ENCODE measurements at regions not wholly inside any gene's neighbourhood (a gene's known extent, or its start where the extent isn't known, plus 50 kb on each side); places are given as distances from the start of the nearest gene placed in this dataset.

GRCh38 chr10:79007421-79008319 is 61.1 kb upstream of the ZMIZ1 start:
- DNase-seq (no peak), ATAC-seq (replicated peaks in 1 of 2) (no peak)
- Mint-ChIP-seq H3K4me1 (ENCODE audit: low read depth) (peaks cover 9% of the 10 kb centered on the region), H3K27me3 (ENCODE audit: low read depth) (no peaks in the 10 kb centered on the region), H3K9me3 (no peaks in the 10 kb centered on the region), H3K27ac (no peak overlapping the region), H3K36me3 (ENCODE audit: insufficient read depth in 2 of 2) (no peaks in the 10 kb centered on the region), H3K4me3 (no peak overlapping the region)

GRCh38 chr10:79009145-79009544 is 59.6 kb upstream of the ZMIZ1 start:
- Mint-ChIP-seq H3K4me1 (ENCODE audit: low read depth) (peaks cover 8% of the 10 kb centered on the region), H3K9me3 (no peaks in the 10 kb centered on the region), H3K27me3 (ENCODE audit: low read depth) (no peaks in the 10 kb centered on the region), H3K4me3 (no peak overlapping the region), H3K27ac (no peak overlapping the region), H3K36me3 (ENCODE audit: insufficient read depth in 2 of 2) (no peaks in the 10 kb centered on the region)
- ATAC-seq (replicated peaks in 1 of 2) = no peak
- no peak for DNase-seq

GRCh38 chr10:79012567-79012966 is 56.2 kb upstream of the ZMIZ1 start:
- DNase-seq = no peak
- no peaks in the 10 kb centered on the region for H3K27me3 Mint-ChIP-seq (ENCODE audit: low read depth)
- no peak for ATAC-seq (replicated peaks in 1 of 2)
- H3K36me3 Mint-ChIP-seq (ENCODE audit: insufficient read depth in 2 of 2) = no peaks in the 10 kb centered on the region
- H3K9me3 Mint-ChIP-seq = peaks cover 0 to under 1% of the 10 kb centered on the region in 2 donors
- H3K4me3 Mint-ChIP-seq = no peak overlapping the region
- no peaks in the 10 kb centered on the region for H3K4me1 Mint-ChIP-seq (ENCODE audit: low read depth)
- H3K27ac Mint-ChIP-seq = no peak overlapping the region

- ATAC-seq (replicated peaks in 1 of 2) (no peak), DNase-seq (no peak)
- H3K9me3 Mint-ChIP-seq = peaks cover 0 to 1% of the 10 kb centered on the region in 2 donors
- H3K27me3 Mint-ChIP-seq (ENCODE audit: low read depth) = no peaks in the 10 kb centered on the region
- no peaks in the 10 kb centered on the region for H3K36me3 Mint-ChIP-seq (ENCODE audit: insufficient read depth in 2 of 2)
- H3K4me3 Mint-ChIP-seq = no peak overlapping the region
- no peaks in the 10 kb centered on the region for H3K4me1 Mint-ChIP-seq (ENCODE audit: low read depth)
- H3K27ac Mint-ChIP-seq = no peak overlapping the region
Observed at GRCh38 chr10:79013406-79013987, 55.3 kb upstream of the ZMIZ1 start.

- no peaks in the 10 kb centered on the region for H3K27me3 Mint-ChIP-seq (ENCODE audit: low read depth)
- no peak for ATAC-seq (replicated peaks in 1 of 2)
- H3K4me3 Mint-ChIP-seq = no peak overlapping the region
Observed at GRCh38 chr10:79014796-79015195, 54.0 kb upstream of the ZMIZ1 start.

GRCh38 chr10:79017882-79018520 is 50.8 kb upstream of the ZMIZ1 start:
- H3K4me3 Mint-ChIP-seq = no peak overlapping the region
- H3K9me3 Mint-ChIP-seq = peaks cover 0 to 1% of the 10 kb centered on the region in 2 donors

More at GRCh38 chr10:79014796-79015195, 54.0 kb upstream of the ZMIZ1 start:
- Mint-ChIP-seq H3K36me3 (ENCODE audit: insufficient read depth in 2 of 2) (no peaks in the 10 kb centered on the region), H3K27ac (no peak overlapping the region), H3K9me3 (peaks cover 0 to 1% of the 10 kb centered on the region in 2 donors), H3K4me1 (ENCODE audit: low read depth) (no peaks in the 10 kb centered on the region)
- no peak for DNase-seq

GRCh38 chr10:79018521-79019011 is 50.2 kb upstream of the ZMIZ1 start:
- Mint-ChIP-seq H3K36me3 (ENCODE audit: insufficient read depth in 2 of 2) (no peaks in the 10 kb centered on the region), H3K27ac (no peak overlapping the region), H3K9me3 (peaks cover 0 to 1% of the 10 kb centered on the region in 2 donors), H3K4me1 (ENCODE audit: low read depth) (no peaks in the 10 kb centered on the region), H3K4me3 (no peak overlapping the region), H3K27me3 (ENCODE audit: low read depth) (no peaks in the 10 kb centered on the region)
- DNase-seq (no peak), ATAC-seq (replicated peaks in 1 of 2) (no peak)

More at GRCh38 chr10:79017882-79018520, 50.8 kb upstream of the ZMIZ1 start:
- no peak overlapping the region for H3K27ac Mint-ChIP-seq
- ATAC-seq (replicated peaks in 1 of 2) (no peak), DNase-seq (no peak)
- no peaks in the 10 kb centered on the region for H3K36me3 Mint-ChIP-seq (ENCODE audit: insufficient read depth in 2 of 2)
- no peaks in the 10 kb centered on the region for H3K27me3 Mint-ChIP-seq (ENCODE audit: low read depth)
- H3K4me1 Mint-ChIP-seq (ENCODE audit: low read depth) = no peaks in the 10 kb centered on the region

Data from activated T-cell treated with anti-CD3 and anti-CD28 coated beads, Interleukin-2, amount 50 U/mL, for 72 hours (primary cell).